Activated CD8-positive, alpha-beta memory T cell treated with anti-CD3 and anti-CD28 coated beads for 1 hour (primary cell): ENCODE measurements at regions not wholly inside any gene's neighbourhood (a gene's known extent, or its start where the extent isn't known, plus 50 kb on each side); places are given as distances from the start of the nearest gene placed in this dataset.

Experiments used
- DNase-seq, 2 donors: peaks; one replicate each; pipeline ENCODE4 v3.0.0-alpha.2; 2020; ENCODE audit warnings: low read depth in 1 of 2; ENCODE audit errors: extremely low read depth in 1 of 2

- no peak for DNase-seq
Observed at GRCh38 chr18:22040533-22040932, 128.9 kb upstream of the GATA6 start.

- no peak for DNase-seq
Observed at GRCh38 chr18:22043837-22044236, 125.6 kb upstream of the GATA6 start.

- no peak for DNase-seq
Observed at GRCh38 chr18:22044474-22045220, 124.7 kb upstream of the GATA6 start.

GRCh38 chr18:22045221-22045918, 124.0 kb upstream of the GATA6 start:
- no peak for DNase-seq

GRCh38 chr18:22046473-22046872, 122.9 kb upstream of the GATA6 start:
- no peak for DNase-seq

- no peak for DNase-seq
Observed at GRCh38 chr18:22047485-22047884, 121.9 kb upstream of the GATA6 start.

- no peak for DNase-seq
Observed at GRCh38 chr18:22048221-22048620, 121.2 kb upstream of the GATA6 start.

GRCh38 chr18:22048932-22049615, 120.3 kb upstream of the GATA6 start:
- no peak for DNase-seq

GRCh38 chr18:22052405-22053105, 116.8 kb upstream of the GATA6 start:
- DNase-seq = no peak

GRCh38 chr18:22055466-22056238, 113.7 kb upstream of the GATA6 start:
- no peak for DNase-seq

GRCh38 chr18:22056950-22057349, 112.4 kb upstream of the GATA6 start:
- DNase-seq = no peak

GRCh38 chr18:22057908-22058527, 111.4 kb upstream of the GATA6 start:
- DNase-seq = no peak

- DNase-seq = no peak
Observed at GRCh38 chr18:22060361-22060760, 109.0 kb upstream of the GATA6 start.

- DNase-seq = no peak
Observed at GRCh38 chr18:22063102-22063501, 106.3 kb upstream of the GATA6 start.

- no peak for DNase-seq
Observed at GRCh38 chr18:22063672-22064071, 105.7 kb upstream of the GATA6 start.

GRCh38 chr18:22064581-22064980, 104.8 kb upstream of the GATA6 start:
- no peak for DNase-seq

GRCh38 chr18:22065311-22065710, 104.1 kb upstream of the GATA6 start:
- DNase-seq = no peak

GRCh38 chr18:22066083-22066485, 103.3 kb upstream of the GATA6 start:
- no peak for DNase-seq

- DNase-seq = no peak
Observed at GRCh38 chr18:22067109-22067508, 102.3 kb upstream of the GATA6 start.

GRCh38 chr18:22067682-22068081, 101.7 kb upstream of the GATA6 start:
- DNase-seq = no peak
